Endodermal cell (in vitro differentiated cells): ENCODE measurements at regions not wholly inside any gene's neighbourhood (a gene's known extent, or its start where the extent isn't known, plus 50 kb on each side); places are given as distances from the start of the nearest gene placed in this dataset.

Experiments
- DNase-seq: peaks from one replicate; pipeline ENCODE4 v3.0.0-alpha.2; 2017
- H3K27ac ChIP-seq: 2 replicates; pipeline ENCODE4 v1.5.1; 2013; ENCODE audit warnings: mild to moderate bottlenecking, low read depth, low read length, moderate library complexity
- H3K27me3 ChIP-seq: 2 replicates; pipeline ENCODE4 v1.6.1; 2013; ENCODE audit warnings: mild to moderate bottlenecking, low read length, moderate library complexity; ENCODE audit not compliant: insufficient read depth, control insufficient read depth, poor library complexity, severe bottlenecking
- H3K36me3 ChIP-seq: 2 replicates; pipeline ENCODE4 v1.7.0; 2013; ENCODE audit warnings: mild to moderate bottlenecking, low read length, moderate library complexity; ENCODE audit not compliant: control insufficient read depth, insufficient read depth
- H3K4me1 ChIP-seq: one replicate; pipeline ENCODE4 v1.7.0; 2013; ENCODE audit warnings: low read length; ENCODE audit not compliant: control insufficient read depth, insufficient read depth
- H3K4me3 ChIP-seq: 2 replicates; pipeline ENCODE4 v1.5.1; 2013; ENCODE audit warnings: mild to moderate bottlenecking, low read length, moderate library complexity
- H3K9ac ChIP-seq: 2 replicates; pipeline ENCODE4 v1.6.1; 2013; ENCODE audit warnings: mild to moderate bottlenecking, low read length, moderate library complexity; ENCODE audit not compliant: poor library complexity, severe bottlenecking; ENCODE audit errors: extremely low read depth
- H3K9me3 ChIP-seq: 2 replicates; pipeline ENCODE4 v1.6.1; 2013; ENCODE audit warnings: mild to moderate bottlenecking, low read length, moderate library complexity; ENCODE audit not compliant: control insufficient read depth
- H3K27ac Mint-ChIP-seq: 2 replicates; pipeline ENCODE4 v1.8.0; 2020; ENCODE audit warnings: mixed read lengths
- H3K27me3 Mint-ChIP-seq: 2 replicates; pipeline ENCODE4 v1.8.0; 2021; ENCODE audit warnings: mild to moderate bottlenecking, mixed read lengths; ENCODE audit not compliant: insufficient read depth
- H3K36me3 Mint-ChIP-seq: 2 replicates; pipeline ENCODE4 v1.8.0; 2020; ENCODE audit warnings: low read depth, mixed read lengths
- H3K4me1 Mint-ChIP-seq: 2 replicates; pipeline ENCODE4 v1.8.0; 2020; ENCODE audit warnings: mixed read lengths
- H3K4me3 Mint-ChIP-seq: 2 replicates; pipeline ENCODE4 v1.8.0; 2020; ENCODE audit warnings: mild to moderate bottlenecking, moderate library complexity, mixed read lengths
- H3K9me3 Mint-ChIP-seq: 2 replicates; pipeline ENCODE4 v1.8.0; 2020; ENCODE audit warnings: mild to moderate bottlenecking, mixed read lengths
- WGBS, 2 experiments: methylation state at CpG; one replicate each; pipeline versions ENCODE4 v1.1.5 to v1.1.7; 2013; ENCODE audit warnings: missing lambda C conversion rate in 2 of 2, mixed read lengths in 1 of 2; ENCODE audit not compliant: insufficient coverage in 1 of 2, insufficient read length in 1 of 2; 5-methylcytosine and 5-hydroxymethylcytosine counted together
- TF ChIP-seq, protein P1 (sequence below): fragments of 200-600 bp; sonication (generic); conservative IDR thresholded peaks from 2 replicates; pipeline ENCODE4 v1.5.0; 2021; ENCODE audit warnings: antibody characterized with exemption, mild to moderate bottlenecking

- Histone ChIP-seq H3K27ac (no peak overlapping the region), H3K36me3 (no peaks in the 10 kb centered on the region), H3K4me3 (no peak overlapping the region), H3K4me1 (no peaks in the 10 kb centered on the region), H3K27me3 (no peaks in the 10 kb centered on the region), H3K9me3 (no peaks in the 10 kb centered on the region), H3K9ac (no peak overlapping the region)
- Mint-ChIP-seq H3K36me3 (no peaks in the 10 kb centered on the region), H3K27me3 (peaks cover 7% of the 10 kb centered on the region), H3K9me3 (no peaks in the 10 kb centered on the region), H3K4me1 (peaks cover 2% of the 10 kb centered on the region), H3K27ac (no peak overlapping the region), H3K4me3 (no peak overlapping the region)
- TF ChIP-seq, protein P1, sequence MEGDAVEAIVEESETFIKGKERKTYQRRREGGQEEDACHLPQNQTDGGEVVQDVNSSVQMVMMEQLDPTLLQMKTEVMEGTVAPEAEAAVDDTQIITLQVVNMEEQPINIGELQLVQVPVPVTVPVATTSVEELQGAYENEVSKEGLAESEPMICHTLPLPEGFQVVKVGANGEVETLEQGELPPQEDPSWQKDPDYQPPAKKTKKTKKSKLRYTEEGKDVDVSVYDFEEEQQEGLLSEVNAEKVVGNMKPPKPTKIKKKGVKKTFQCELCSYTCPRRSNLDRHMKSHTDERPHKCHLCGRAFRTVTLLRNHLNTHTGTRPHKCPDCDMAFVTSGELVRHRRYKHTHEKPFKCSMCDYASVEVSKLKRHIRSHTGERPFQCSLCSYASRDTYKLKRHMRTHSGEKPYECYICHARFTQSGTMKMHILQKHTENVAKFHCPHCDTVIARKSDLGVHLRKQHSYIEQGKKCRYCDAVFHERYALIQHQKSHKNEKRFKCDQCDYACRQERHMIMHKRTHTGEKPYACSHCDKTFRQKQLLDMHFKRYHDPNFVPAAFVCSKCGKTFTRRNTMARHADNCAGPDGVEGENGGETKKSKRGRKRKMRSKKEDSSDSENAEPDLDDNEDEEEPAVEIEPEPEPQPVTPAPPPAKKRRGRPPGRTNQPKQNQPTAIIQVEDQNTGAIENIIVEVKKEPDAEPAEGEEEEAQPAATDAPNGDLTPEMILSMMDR, result no peak
- DNase-seq, result no peak
- 60 to 90% methylated on average over 1 to 2 of the region's 2 CpGs for WGBS, 2 experiments
These were observed 273.3 kb downstream of the PTEN start for GRCh38 chr10:88136712-88137111.

GRCh38 chr10:88138319-88138848, 275.0 kb downstream of the PTEN start:
- Histone ChIP-seq H3K36me3 (no peaks in the 10 kb centered on the region), H3K9me3 (no peaks in the 10 kb centered on the region), H3K27me3 (no peaks in the 10 kb centered on the region), H3K4me1 (no peaks in the 10 kb centered on the region), H3K9ac (no peak overlapping the region), H3K4me3 (no peak overlapping the region), H3K27ac (no peak overlapping the region)
- Mint-ChIP-seq H3K4me3 (no peak overlapping the region), H3K27me3 (no peaks in the 10 kb centered on the region), H3K27ac (no peak overlapping the region), H3K36me3 (no peaks in the 10 kb centered on the region), H3K9me3 (no peaks in the 10 kb centered on the region), H3K4me1 (peaks cover 2% of the 10 kb centered on the region)
- WGBS, 2 experiments, result 85 to 100% methylated on average over 1 to 2 of the region's 2 CpGs
- TF ChIP-seq, protein P1, result no peak
- no peak for DNase-seq

DNA sequence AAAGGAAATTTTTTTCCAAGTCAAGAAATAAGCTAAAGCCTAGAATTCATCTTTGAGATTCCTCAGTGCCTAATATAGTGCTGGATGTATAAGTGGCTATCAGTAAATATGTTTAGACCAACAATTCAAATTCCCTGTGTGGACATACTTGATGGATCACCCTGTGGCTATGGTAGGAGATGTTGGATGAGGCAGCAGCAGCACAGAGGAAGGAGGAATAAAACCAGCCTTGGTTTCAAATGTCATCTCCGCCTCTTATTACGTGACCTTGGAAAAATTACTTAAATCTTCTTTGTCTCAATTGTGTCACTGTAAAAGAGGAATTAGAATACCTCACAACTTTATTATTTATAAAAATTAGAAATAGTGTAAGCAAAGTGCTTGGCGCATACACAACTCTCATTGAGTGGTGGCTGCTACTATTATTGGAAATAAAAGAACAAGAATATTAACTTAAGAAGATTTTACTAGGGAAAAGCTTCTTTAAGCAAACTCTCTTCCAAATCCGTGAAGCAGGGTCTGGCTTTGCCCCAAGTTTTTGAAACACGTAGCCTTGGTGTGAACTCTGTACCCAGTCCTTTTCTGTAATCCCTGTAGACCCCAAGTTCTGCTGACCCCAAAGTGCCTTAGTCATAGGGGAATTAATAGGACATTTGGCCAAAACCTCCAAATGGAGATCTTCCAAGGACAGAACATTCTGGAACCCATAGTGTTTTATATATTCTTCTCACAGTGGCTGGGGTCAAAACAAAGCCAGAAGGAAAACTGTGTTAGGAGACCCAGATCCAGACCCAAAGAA, 283.8 kb downstream of the PTEN start:
- TF ChIP-seq, protein P1, result no peak
- no peak overlapping the region for H3K9ac ChIP-seq
- H3K4me3 ChIP-seq, result no peak overlapping the region
- no peaks in the 10 kb centered on the region for H3K9me3 ChIP-seq
- Mint-ChIP-seq H3K4me1 (peaks cover 4% of the 10 kb centered on the region), H3K9me3 (no peaks in the 10 kb centered on the region), H3K27ac (no peak overlapping the region), H3K27me3 (peaks cover 34% of the 10 kb centered on the region), H3K36me3 (no peaks in the 10 kb centered on the region), H3K4me3 (no peak overlapping the region)
- H3K36me3 ChIP-seq, result no peaks in the 10 kb centered on the region
- no peak overlapping the region for H3K27ac ChIP-seq
- DNase-seq, result no peak
- WGBS, 2 experiments, result 89% methylated on average over 5 of the region's 5 CpGs; no CpG with 5 or more reads in 1 of the 2 experiments
- H3K27me3 ChIP-seq, result peaks cover 63% of the 10 kb centered on the region
- H3K4me1 ChIP-seq, result no peaks in the 10 kb centered on the region
